ENCODE measurements at regions not wholly inside any gene's neighbourhood (a gene's known extent, or its start where the extent isn't known, plus 50 kb on each side); places are given as distances from the start of the nearest gene placed in this dataset.

GRCh38 chr2:64865073-64865830, 123.9 kb upstream of the SLC1A4 start (continued):
- TF ChIP-seq HNF1B (CRISPR knock-in tag; IDR thresholded peaks at IDR 0.05): no peak
- TF ChIP-seq HES4 (CRISPR knock-in tag; IDR thresholded peaks at IDR 0.05; ENCODE audit: borderline replicate concordance): 0 out of 2 replicates have a peak, but pooled peaks have one; percentile 40
- TF ChIP-seq ZNF567 (CRISPR knock-in tag; IDR thresholded peaks at IDR 0.05; ENCODE audit: borderline replicate concordance): 0 out of 2 replicates have a peak, but pooled peaks have one; percentile 53
- TF ChIP-seq, protein P1, sequence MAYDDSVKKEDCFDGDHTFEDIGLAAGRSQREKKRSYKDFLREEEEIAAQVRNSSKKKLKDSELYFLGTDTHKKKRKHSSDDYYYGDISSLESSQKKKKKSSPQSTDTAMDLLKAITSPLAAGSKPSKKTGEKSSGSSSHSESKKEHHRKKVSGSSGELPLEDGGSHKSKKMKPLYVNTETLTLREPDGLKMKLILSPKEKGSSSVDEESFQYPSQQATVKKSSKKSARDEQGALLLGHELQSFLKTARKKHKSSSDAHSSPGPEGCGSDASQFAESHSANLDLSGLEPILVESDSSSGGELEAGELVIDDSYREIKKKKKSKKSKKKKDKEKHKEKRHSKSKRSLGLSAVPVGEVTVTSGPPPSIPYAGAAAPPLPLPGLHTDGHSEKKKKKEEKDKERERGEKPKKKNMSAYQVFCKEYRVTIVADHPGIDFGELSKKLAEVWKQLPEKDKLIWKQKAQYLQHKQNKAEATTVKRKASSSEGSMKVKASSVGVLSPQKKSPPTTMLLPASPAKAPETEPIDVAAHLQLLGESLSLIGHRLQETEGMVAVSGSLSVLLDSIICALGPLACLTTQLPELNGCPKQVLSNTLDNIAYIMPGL (CRISPR knock-in tag; IDR thresholded peaks at IDR 0.05; ENCODE audit: borderline replicate concordance in 1 of 2, low read depth in 1 of 2): peak; percentile 43 to 67; a peak in 2 of 4 replicates
- TF ChIP-seq, protein P2, sequence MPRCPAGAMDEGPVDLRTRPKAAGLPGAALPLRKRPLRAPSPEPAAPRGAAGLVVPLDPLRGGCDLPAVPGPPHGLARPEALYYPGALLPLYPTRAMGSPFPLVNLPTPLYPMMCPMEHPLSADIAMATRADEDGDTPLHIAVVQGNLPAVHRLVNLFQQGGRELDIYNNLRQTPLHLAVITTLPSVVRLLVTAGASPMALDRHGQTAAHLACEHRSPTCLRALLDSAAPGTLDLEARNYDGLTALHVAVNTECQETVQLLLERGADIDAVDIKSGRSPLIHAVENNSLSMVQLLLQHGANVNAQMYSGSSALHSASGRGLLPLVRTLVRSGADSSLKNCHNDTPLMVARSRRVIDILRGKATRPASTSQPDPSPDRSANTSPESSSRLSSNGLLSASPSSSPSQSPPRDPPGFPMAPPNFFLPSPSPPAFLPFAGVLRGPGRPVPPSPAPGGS (CRISPR knock-in tag; IDR thresholded peaks at IDR 0.05): peak; percentile 65; the same call in 1 of the 2 replicates
- 0 out of 2 replicates have a peak, but pooled peaks have one; percentile 84 for TF ChIP-seq TIGD3 (CRISPR knock-in tag; IDR thresholded peaks at IDR 0.05; ENCODE audit: borderline replicate concordance)
- TF ChIP-seq, protein P3, sequence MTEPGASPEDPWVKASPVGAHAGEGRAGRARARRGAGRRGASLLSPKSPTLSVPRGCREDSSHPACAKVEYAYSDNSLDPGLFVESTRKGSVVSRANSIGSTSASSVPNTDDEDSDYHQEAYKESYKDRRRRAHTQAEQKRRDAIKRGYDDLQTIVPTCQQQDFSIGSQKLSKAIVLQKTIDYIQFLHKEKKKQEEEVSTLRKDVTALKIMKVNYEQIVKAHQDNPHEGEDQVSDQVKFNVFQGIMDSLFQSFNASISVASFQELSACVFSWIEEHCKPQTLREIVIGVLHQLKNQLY (CRISPR knock-in tag; IDR thresholded peaks at IDR 0.05): no peak
- TF ChIP-seq, protein P4, sequence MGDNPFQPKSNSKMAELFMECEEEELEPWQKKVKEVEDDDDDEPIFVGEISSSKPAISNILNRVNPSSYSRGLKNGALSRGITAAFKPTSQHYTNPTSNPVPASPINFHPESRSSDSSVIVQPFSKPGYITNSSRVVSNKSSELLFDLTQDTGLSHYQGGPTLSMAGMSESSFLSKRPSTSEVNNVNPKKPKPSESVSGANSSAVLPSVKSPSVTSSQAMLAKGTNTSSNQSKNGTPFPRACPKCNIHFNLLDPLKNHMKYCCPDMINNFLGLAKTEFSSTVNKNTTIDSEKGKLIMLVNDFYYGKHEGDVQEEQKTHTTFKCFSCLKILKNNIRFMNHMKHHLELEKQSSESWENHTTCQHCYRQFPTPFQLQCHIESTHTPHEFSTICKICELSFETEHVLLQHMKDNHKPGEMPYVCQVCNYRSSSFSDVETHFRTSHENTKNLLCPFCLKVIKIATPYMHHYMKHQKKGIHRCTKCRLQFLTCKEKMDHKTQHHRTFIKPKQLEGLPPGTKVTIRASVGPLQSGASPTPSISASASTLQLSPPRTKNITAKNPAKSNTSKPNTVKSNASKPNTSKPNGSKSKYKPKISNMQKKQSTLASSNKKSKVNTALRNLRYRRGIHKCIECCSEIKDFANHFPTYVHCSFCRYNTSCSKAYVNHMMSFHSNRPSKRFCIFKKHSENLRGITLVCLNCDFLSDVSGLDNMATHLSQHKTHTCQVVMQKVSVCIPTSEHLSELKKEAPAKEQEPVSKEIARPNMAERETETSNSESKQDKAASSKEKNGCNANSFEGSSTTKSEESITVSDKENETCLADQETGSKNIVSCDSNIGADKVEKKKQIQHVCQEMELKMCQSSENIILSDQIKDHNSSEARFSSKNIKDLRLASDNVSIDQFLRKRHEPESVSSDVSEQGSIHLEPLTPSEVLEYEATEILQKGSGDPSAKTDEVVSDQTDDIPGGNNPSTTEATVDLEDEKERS (CRISPR knock-in tag; IDR thresholded peaks at IDR 0.05): peak; percentile 57; the same call in 1 of the 2 replicates
- peak; percentile 40; the same call in 1 of the 2 replicates for TF ChIP-seq CAMTA2 (CRISPR knock-in tag; IDR thresholded peaks at IDR 0.05; ENCODE audit: borderline replicate concordance)
- TF ChIP-seq ZNF317 (CRISPR knock-in tag; IDR thresholded peaks at IDR 0.05): 0 out of 2 replicates have a peak, but pooled peaks have one; percentile 25
- TF ChIP-seq, protein P5, sequence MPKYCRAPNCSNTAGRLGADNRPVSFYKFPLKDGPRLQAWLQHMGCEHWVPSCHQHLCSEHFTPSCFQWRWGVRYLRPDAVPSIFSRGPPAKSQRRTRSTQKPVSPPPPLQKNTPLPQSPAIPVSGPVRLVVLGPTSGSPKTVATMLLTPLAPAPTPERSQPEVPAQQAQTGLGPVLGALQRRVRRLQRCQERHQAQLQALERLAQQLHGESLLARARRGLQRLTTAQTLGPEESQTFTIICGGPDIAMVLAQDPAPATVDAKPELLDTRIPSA (CRISPR knock-in tag; IDR thresholded peaks at IDR 0.05; ENCODE audit: borderline replicate concordance): no peak
- peak; percentile 50; the same call in 1 of the 2 replicates for TF ChIP-seq ARHGAP35 (CRISPR knock-in tag; IDR thresholded peaks at IDR 0.05; ENCODE audit: borderline replicate concordance)
- TF ChIP-seq HIC2 (CRISPR knock-in tag; IDR thresholded peaks at IDR 0.05; ENCODE audit: low read depth): peak; percentile 56; the same call in 1 of the 2 replicates

Measured in HepG2 (cell line).